Suppressor macrophage treated with lipopolysaccharide for 1 hour (primary cell): ENCODE measurements at regions not wholly inside any gene's neighbourhood (a gene's known extent, or its start where the extent isn't known, plus 50 kb on each side); places are given as distances from the start of the nearest gene placed in this dataset.
A peak's percentile ranks its signal among the peaks of the same experiment; 100 is the strongest.

Source experiments
- DNase-seq, 3 donors: peaks; one replicate each; pipeline ENCODE4 v3.0.0-alpha.2; 2020 to 2022

DNA sequence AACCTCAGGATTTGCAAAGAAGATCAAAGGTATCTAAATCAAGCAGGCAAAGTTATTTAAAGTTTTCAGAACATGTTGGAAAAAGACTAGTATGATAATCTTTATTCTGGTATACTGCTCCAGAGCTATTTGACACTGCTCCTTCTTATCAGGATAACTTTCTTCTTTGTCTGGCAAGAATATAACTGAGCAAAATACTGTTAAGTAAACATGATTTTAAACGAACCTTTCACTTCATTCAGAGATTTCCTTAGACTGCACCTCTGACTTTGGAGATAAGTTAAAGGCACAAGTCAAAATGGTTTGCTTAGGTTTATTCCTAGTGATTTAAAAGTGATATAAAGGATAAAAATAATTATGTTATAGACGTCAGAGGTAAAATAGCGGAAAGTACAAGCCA lies 103.9 kb upstream of the CCDC190 start:
- DNase-seq = no peak

DNA sequence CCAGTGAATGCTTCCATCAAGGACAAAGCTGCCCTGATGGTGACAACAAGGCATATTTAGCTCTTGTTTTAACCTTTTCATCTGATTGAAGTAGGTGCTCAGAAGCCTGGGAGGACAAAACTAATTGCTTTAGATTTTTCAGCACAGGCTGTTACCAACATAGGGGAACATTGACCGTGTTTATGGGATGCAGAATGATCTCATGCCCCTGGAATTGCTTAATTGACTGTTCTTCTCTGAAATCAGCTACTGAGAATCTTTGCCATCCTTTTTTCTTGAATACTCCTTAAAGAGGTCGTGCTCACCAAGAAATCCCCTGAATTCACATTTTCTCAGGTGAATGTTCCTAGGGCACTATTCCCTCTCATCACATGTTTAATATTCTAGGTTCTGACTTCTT lies 95.9 kb upstream of the CCDC190 start:
- no peak for DNase-seq

DNA sequence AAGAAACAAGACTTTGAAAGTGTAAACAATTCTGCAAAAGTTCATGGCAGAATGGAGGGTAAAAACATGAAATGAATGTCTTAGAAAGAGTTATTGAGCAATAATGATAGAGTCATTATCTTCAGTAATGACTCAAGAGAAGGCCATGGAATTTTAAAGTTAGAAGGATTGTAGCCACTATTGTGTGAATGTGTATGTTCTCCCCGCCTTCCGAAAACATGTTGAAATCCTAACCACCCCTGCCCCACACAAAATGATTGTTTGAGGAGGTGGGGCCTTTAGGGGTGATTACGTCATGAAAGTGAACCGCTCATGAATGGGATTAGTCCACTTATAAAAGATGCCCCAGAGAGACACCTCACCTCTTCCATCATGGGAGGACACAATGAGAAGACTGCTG lies 93.8 kb upstream of the CCDC190 start:
- no peak for DNase-seq

DNA sequence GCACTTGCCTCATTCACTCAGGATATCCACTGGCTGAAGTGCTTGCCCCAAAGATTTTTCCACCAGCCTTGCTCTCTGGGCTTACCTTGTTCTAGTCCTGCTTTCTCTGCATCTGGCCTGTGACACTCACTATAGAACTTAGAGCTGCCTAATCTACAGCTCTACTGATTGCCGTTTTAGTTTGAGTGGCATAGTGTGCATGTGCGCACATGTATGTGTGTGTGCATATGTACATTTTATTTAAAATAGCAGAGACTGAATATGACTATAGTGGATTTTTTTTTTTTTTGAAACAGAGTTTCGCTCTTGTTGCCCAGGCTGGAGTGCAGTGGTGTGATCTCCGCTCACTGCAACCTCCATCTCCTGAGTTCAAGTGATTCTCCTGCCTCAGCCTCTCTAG lies 92.0 kb upstream of the CCDC190 start:
- DNase-seq = no peak

DNA sequence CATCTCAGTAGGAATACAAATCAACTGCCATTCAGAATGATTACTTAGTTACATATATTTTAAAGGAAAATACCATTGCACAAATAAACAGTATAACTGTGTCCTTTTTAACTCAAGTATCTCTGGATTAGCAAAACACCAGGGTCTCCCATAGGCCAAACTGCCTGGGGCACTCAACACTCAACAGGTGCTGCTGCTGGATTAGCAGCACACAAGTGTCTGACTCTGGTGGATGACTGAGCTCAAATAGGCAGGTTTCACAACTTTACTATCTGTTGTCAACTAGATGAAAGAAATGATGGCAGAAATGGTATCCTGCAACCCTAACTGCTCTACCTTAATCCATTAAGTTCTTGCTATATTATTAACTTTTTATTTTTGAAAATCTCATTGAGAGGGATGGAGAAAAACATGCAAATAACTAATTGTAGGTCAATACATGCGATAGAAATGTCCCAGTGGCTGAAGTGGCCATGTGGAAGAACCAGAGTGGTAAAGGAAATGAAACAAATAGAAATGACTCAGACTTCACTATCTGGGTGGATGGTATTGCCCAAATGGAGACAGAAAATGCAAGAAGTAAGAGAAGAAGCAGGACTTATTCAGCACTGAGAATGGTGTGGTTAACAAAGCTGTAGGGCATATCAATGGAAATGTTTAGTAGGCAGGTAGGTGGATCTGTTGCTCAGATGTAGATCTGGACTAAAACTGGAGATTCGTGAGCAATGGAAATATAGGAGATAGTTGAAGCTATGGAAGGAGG lies 90.8 kb upstream of the CCDC190 start:
- no peak for DNase-seq

DNA sequence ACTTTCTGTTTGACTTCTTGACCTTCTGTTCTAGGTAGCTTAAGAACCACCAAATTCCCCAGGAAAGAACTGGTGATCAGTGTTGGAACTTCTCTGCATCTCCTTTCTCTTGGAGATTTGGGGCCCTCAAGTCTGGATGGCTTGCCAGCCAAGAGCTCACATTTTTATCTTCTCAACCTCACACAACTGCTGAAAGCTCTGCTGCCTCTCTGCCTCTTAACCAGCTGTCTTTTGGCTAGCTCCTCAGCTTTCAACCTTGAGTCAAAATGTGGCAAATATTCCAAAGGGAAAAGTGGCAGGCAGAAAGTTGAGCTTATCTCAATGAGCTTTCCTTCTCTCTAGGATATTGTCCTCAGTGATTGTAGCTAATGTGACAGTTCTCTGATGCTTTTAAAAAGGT lies 89.2 kb upstream of the CCDC190 start:
- no peak for DNase-seq

DNA sequence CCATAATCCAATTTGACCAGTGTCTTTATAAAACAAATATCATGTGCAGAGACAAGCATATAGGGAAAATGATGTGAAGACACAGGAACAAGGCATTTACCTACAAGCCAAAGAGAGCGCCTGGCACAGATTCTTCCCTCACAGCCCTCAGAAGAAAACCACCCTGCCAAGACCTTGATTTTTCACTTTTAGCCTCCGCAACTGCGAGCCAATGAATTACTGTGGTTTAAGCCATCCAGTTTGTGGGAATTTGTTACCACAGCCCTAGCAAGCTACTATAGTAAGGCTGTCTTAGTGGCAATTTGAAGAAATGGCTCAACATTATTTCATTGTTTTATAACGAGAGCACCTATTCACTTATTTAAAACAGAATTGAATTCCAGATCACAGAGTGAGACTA lies 85.7 kb upstream of the CCDC190 start:
- no peak for DNase-seq

DNA sequence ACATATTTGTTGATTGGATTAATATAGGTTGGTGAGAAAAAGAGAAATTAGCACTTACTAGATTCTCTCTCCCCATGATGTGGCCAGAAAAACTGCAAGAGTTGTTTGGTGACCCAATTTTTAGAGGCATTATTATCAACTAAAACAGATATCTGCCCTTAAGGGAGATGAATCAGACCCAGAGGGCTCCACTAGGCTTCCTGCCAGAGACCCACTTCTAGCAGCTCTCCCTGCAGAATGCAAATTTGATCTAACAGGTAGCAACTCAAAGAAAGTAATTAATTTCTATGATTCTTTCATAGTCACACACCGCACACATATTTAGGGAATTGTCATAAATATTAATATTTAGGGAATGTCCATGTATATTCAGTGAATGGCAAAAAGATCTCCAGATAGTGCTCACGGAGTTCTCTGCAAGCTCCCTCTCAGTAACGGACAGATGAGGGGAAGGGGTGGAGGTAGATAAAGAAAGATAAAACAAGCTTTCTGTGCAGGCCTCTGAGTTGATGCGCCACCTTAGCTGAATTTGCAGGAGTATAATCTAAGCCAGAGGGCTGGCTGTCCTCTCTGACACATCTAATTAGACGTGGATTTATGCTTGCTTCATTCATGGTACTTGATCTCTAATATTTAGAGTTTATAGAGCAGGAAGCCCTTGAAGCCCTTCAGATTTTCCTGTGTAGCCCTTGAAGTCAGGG lies 84.1 kb upstream of the CCDC190 start:
- DNase-seq = no peak

DNA sequence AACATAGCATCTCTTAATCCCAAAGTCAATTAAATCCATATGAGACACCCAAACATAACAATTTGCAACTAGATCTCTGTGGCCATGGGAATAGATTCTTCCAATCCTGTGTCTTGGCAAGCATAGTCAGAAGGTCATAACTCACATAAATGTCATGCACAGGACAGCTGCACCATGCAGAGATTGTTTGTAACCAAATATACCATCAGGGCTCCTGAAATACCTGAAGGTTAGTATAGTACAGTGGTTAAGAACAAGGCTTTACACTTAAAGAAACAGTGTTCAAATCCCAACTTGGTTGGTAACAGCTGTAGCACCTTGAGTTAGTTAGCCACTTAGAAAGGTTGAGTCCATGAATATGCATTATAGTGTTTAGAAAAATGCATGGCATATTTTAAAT lies 82.6 kb upstream of the CCDC190 start:
- no peak for DNase-seq

DNA sequence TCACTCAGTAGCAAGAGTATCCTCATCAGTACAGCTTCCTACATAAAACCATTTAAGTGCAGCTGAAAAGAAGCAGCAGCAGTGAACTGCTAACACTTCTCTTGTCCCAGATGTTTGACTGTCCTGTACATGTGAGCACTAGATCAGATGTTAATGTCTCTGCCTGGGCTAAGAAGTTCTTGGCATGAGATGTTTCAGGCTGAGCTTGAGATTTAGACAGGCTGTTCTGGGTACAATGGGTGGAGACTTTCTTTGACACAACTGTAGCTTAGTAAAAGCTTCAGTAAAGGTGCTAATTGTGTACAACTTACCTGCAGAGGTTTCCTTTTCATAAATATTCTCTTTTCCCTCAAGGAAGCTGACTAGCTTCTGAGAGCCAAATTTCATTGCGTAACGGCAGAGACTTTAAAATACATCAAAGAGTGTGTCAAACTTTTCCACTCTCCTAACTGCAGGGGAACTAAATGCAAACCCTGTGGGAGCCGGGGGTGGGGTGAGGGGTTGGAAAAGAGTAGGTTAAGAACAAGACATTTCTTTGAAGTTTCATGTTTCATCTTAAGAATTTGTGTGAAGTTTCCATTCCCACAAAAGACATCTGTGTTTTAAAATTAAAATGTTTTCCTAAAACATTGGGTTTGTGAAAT lies 82.1 kb upstream of the CCDC190 start:
- no peak for DNase-seq

DNA sequence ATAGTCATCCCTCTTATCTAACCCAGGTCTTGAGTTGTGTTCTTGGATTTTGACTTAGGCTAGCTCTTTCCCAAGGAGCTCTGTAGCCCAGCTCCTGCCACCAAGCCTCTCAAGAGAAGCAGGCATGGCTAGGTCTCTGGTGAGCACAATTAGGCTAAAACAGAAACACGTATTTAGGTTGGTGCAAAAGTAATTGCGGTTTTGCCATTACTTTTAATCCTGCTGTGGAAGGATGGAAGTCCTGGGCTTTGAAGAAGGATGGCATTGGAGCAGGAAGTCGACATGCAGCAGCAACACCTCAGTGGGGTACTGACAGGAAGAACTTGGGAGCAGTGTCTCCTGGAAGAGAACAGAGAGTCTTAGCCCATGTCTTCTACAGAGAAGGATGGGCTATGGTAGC lies 80.0 kb upstream of the CCDC190 start:
- no peak for DNase-seq

DNA sequence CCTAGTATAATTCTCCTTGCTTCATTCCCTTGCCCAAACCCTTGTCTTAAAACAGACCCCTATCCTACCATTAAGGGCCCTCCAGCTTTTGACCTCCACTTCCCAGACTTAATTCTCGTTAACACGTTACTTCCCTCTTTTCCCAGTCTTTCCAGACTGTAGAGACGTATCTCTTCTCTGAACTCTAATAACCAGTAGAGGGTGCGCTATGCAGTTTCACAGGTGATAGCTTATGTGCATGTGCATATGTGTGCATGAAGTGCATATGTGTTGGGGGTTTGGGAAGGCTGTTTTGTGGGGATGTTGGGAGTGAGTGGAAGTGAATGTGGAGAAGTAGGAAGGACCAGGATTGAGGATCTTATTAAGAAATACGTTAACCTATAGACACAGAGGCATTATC lies 78.1 kb upstream of the CCDC190 start:
- DNase-seq = no peak

DNA sequence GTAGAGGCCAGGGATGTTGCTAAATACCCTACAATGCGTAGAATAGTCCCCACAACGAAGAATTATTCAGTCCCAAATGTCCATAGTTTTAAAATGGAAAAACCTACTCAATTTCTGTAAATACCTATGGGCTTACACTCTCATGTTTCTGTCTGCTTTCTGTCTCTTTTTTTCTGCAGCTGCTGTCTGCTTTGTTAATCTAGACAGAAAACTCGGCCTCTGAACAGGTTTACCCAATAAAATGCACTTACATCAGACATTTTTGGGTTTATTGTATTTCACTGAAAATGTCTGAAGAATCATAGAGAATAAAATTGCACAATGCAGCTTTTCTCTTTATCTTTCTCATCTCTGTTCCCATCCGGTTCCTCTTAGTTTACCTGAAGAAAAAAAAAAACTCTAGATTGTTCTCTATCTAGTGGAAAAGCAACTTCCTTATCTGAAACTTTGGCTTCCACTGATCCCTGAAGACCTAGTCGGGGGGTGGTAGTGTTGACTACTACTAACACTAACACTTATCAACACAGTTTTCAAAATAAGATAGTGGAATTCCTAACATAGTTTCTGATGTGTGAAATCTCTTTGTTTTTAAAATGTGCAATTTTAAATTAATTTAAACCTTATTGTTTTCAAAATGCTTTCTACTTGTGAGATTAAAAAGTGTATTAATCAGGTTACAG lies 76.9 kb upstream of the CCDC190 start:
- DNase-seq = no peak

DNA sequence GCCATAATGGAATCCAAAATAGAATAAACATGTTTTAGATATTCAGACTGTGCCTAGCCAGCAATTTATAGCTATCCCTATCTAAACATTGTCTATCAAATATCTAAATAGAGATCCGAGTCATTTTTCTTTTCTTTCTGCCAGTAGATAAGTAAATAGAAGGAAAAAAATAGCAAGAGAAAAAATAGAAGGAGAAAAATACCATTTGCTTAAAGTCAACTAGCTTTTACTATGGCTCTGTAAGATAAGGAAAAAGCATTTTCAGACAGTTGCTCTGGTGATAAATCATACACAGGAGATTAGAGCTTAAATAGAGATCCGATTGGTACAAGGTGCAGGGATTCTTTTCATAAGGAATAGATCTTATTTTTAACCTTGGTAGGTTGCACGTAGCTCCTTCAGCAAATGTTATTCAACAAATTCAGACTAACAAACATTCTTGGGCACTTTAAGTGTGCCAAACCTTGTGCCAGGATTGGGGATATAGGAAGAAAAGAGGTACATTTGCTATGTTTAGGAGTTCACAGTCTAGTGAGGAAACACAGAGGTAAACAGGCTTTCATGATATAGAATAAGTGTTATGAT lies 70.1 kb upstream of the CCDC190 start:
- DNase-seq = no peak

DNA sequence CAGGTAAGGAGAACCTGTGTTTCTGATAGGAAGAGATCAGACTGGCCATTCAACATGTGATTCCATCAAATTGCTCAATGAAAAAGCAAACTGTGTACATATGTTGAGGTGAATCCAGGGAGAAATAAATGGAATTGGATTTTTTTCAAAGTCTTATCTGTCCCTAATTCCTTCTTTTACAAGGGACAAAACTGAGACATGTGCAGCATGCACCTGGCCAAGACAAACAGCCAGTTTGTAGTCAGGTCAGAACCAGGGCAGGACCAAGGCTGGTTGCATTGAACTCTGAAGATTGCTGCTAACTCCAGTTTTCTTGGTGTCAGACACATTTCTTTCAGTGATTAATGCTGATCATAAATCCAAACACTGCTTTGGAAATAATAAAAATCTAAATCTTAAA lies 69.6 kb upstream of the CCDC190 start:
- DNase-seq = no peak

DNA sequence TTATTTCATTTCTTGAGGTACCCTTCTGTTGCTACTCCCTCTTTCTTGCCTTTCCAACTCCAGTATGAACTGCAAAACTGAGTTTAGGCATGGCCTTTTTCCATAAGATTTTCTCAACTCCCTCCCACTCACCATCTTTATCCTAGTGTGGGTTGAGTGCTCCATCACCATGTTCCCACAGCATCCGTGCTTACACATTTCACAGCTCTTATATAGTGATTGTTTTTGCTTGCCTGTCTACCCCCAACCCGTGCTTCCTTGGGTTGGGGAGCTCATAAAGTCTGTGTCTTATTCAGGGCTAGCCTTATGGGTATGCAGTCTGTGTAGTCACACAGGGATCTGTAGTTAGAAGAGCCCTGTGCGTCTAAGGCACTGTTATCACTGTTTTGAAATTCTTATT lies 68.2 kb upstream of the CCDC190 start:
- no peak for DNase-seq

DNA sequence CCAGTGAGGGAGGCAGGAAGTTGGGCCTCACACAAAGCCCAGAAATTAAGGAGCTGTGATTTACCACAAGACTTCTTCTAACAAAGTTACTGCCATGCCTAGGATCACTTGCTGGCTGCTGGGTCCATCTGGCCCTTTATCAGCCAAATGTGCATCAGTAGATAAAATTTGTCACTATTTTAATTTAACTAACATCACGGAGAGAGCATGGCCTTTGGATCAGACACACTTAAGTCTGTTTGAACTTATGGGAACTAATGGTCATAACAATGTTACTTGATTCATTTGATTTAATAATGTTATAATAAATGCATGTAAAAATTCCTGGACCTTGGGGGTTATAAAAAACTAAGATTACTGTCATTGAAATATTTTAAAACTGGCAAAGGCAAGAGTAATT lies 67.2 kb upstream of the CCDC190 start:
- DNase-seq = no peak

DNA sequence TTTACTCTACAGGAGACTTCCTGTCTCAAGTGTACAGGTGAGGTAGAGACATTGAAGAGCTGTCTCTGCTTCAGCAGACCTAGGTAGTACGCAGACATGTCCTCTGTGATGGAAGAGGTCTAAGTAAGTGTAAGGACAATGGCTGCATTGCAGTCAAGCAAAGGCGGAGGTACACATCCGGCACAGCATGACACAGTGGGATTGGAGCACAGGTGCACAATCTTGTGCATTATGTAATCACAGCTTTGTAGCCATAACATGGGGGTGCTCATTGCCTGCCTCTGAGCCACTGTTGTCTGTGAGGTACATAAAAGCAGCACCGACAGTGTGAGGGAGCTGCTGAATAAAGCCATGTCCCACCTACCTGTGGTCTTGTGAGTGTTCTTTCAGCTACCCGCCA lies 66.4 kb upstream of the CCDC190 start:
- DNase-seq = no peak

DNA sequence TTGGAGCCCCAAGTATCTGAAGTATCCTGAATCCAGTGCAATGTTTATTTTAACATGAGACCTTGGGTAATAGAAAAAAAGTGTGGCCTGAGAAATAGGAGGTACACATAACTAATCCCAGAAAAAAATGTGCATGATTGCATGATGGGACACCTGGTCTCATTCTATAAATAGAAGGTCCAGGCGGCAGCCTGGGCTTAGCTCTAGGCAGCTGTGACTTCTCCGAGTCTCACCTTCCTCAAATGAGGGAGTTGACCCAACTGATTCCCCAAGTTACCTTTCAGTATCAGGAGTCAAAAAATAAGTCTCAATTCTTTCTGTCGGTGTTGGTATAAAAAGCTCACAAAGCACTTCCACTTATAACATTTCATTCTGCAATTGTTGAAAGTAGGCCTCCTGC lies 65.9 kb upstream of the CCDC190 start:
- no peak for DNase-seq

DNA sequence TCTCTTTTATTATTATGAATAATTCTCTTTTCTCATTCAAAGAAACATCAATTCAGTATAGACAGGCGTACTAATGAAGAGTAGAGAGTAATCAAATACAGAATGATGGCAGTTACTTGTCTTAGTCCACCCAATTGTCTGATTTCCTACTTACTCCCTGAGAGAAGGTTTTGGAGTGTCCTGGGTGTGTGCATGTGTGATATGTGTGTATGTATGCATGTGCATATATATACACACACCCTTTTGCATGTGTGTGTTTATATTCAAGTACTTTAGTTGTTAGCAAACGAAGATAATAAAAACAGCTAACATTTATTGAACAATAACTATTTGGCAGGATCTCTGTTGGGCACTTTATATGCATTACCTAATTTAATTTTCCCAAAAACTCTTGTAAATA lies 63.2 kb upstream of the CCDC190 start:
- no peak for DNase-seq

DNA sequence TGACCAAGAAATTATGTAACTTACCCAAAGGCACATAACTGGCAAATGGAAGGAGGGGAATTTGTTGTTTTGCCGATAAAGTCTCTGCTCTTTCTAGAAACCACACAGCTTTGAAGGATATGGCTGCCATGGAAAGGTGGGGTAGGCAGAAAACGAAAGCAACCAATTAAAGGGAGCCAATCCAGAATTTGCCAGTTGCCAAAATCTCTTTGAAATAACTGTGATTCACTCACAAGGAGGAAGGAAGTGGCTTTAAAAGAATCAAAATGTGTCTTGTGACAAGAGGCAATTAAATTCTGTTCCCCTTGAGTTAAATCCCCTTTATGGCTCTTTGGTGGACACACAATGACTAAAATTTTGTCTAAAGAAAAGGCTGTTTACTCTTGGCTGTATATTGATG lies 61.2 kb upstream of the CCDC190 start:
- peak; percentile 26 to 56 (median 52) for DNase-seq

DNA sequence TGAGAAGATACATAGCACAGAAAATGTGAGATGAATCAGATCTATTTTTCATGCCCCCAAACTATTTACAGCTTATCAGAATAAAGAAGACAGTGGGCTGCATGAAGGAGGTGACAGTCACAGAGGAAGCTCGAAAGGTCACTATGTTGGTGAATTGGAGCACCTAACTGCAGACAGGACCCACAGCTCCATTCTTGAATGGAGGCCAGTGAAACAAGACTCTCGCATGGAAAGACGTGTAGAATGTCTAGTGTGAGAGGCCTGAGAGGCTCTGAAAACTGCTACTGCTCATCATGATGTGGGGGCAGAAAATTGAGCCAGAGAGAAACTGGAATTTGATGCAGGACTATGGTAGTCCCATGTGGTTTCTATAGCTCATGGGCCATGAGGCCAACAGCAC lies 60.3 kb upstream of the CCDC190 start:
- peak in 1 of 3 donors; percentile 7 for DNase-seq

DNA sequence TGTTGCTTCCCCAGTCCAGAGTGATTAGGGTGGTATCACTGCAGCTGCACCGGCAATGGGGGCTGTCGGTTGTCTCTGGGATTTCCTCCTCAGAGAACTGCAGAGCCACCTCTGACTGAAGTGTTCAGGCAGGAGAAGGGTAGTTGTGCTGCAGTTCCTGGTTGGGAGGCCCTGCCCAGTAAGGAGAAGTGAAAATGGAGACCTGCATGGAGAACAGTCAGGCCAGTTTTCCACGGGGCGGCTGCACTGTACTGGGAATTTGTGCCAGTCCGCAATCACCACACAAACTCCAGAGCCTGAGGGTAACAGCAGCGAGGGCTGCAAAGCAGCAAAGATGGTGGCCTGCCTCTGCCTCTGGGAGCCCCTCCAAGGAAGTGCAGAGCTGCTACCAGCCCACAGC lies 58.1 kb upstream of the CCDC190 start:
- DNase-seq = peak in 2 of 3 donors; percentile 33 to 41
